Lung (tissue), 11 donors: ENCODE measurements at regions not wholly inside any gene's neighbourhood (a gene's known extent, or its start where the extent isn't known, plus 50 kb on each side); places are given as distances from the start of the nearest gene placed in this dataset.
"Not testable (repeated sequence)": the region's sequence is repeated elsewhere in the genome, so short reads cannot be mapped to it uniquely, and the experiment has no call there.

Source experiments
- ATAC-seq: fragments of 200-7000 bp; cut with Tn5 transposase; one replicate; pipeline ENCODE4 v1.9.1; 2020; ENCODE audit warnings: moderate number of reproducible peaks; ENCODE audit not compliant: insufficient read depth, low FRiP score
- DNase-seq, 3 donors: peaks; one replicate each; pipeline ENCODE4 v3.0.0-alpha.2; 2013 to 2017
- H3K27ac ChIP-seq, 2 donors: one replicate each; pipeline ENCODE4 v1.5.1; 2013; ENCODE audit warnings: mild to moderate bottlenecking in 2 of 2, moderate library complexity in 2 of 2, control low read depth in 1 of 2, inconsistent platforms in 1 of 2, low read depth in 1 of 2, low read length in 1 of 2
- H3K27me3 ChIP-seq, 3 donors: one replicate each; pipeline ENCODE4 v1.5.1; 2013; ENCODE audit warnings: low read length in 2 of 3; ENCODE audit not compliant: control insufficient read depth in 3 of 3, insufficient read depth in 3 of 3
- H3K36me3 ChIP-seq, 4 donors: one replicate each; pipeline ENCODE4 v1.5.1; 2013; ENCODE audit warnings: low read length in 4 of 4, mild to moderate bottlenecking in 1 of 4, moderate library complexity in 1 of 4; ENCODE audit not compliant: control insufficient read depth in 4 of 4, insufficient read depth in 4 of 4
- H3K4me1 ChIP-seq, 5 donors: one replicate each; pipeline ENCODE4 v1.5.1; 2013; ENCODE audit warnings: low read length in 5 of 5, mild to moderate bottlenecking in 2 of 5, moderate library complexity in 1 of 5; ENCODE audit not compliant: control insufficient read depth in 5 of 5, insufficient read depth in 5 of 5
- H3K4me3 ChIP-seq: one replicate; pipeline ENCODE4 v1.5.1; 2013; ENCODE audit warnings: mild to moderate bottlenecking, control low read depth, moderate library complexity
- H3K9ac ChIP-seq, 2 donors: one replicate each; pipeline ENCODE4 v1.5.1; 2013; ENCODE audit warnings: low read length in 2 of 2, control low read depth in 1 of 2; ENCODE audit not compliant: insufficient read depth in 1 of 2
- H3K9me3 ChIP-seq, 4 donors: one replicate each; pipeline ENCODE4 v1.5.1; 2013; ENCODE audit warnings: low read length in 3 of 4, mild to moderate bottlenecking in 1 of 4, moderate library complexity in 1 of 4; ENCODE audit not compliant: control insufficient read depth in 4 of 4, insufficient read depth in 3 of 4
- CTCF ChIP-seq: IDR thresholded peaks from 2 replicates; pipeline ENCODE4 v1.5.1; 2012; ENCODE audit warnings: mild to moderate bottlenecking; ENCODE audit errors: control extremely low read depth, extremely low read depth
- WGBS, 2 donors: extraction: QIAGEN DNeasy Blood & Tissue Kit; methylation state at CpG; one replicate each; pipeline ENCODE4 v1.1.7; 2013; 5-methylcytosine and 5-hydroxymethylcytosine counted together
- donor health status: control.
- donor health status: control.
- donor health status: Bipolar disorder and iron deficiency.
- donor health status: healthy.
- donor health status: DM: yes; HTN: yes; CAD: no.

GRCh38 chr15:19984101-19984500 lies 557.5 kb downstream of the GOLGA6L6 start:
- H3K9ac ChIP-seq: no peak overlapping the region
- 44 to 65% methylated on average over 1 of the region's 1 CpG for WGBS, 2 donors
- ATAC-seq (no peak), DNase-seq (no peak)
- no peaks in the 10 kb centered on the region for H3K36me3 ChIP-seq
- TF ChIP-seq CTCF: no peak
- H3K4me1 ChIP-seq: no peaks in the 10 kb centered on the region
- no peaks in the 10 kb centered on the region for H3K27me3 ChIP-seq
- H3K9me3 ChIP-seq: peaks cover 0 to 9% (median 5%) of the 10 kb centered on the region in 4 donors
- H3K4me3 ChIP-seq: no peak overlapping the region
- no peak overlapping the region for H3K27ac ChIP-seq

- no peaks in the 10 kb centered on the region for H3K27me3 ChIP-seq
- no peaks in the 10 kb centered on the region for H3K4me1 ChIP-seq
- H3K4me3 ChIP-seq: no peak overlapping the region
- ATAC-seq (no peak), DNase-seq (no peak)
- TF ChIP-seq CTCF: no peak
- 72 to 75% methylated on average over 2 of the region's 2 CpGs for WGBS, 2 donors
- no peak overlapping the region for H3K9ac ChIP-seq
- H3K36me3 ChIP-seq: no peaks in the 10 kb centered on the region
- peaks cover 0 to 5% (median 0%) of the 10 kb centered on the region in 4 donors for H3K9me3 ChIP-seq
- H3K27ac ChIP-seq: no peak overlapping the region
Measured at GRCh38 chr15:19974998-19975397, 566.6 kb downstream of the GOLGA6L6 start.

GRCh38 chr15:19973718-19974117 lies 567.9 kb downstream of the GOLGA6L6 start:
- H3K9me3 ChIP-seq: peaks cover 0 to 5% (median 0%) of the 10 kb centered on the region in 4 donors
- no peak for DNase-seq
- no peaks in the 10 kb centered on the region for H3K27me3 ChIP-seq
- H3K27ac ChIP-seq: no peak overlapping the region
- H3K4me3 ChIP-seq: no peak overlapping the region
- TF ChIP-seq CTCF: no peak
- no peak overlapping the region for H3K9ac ChIP-seq
- H3K4me1 ChIP-seq: no peaks in the 10 kb centered on the region
- ATAC-seq: no peak
- WGBS, 2 donors: 20 to 40% methylated on average over 7 of the region's 7 CpGs
- no peaks in the 10 kb centered on the region for H3K36me3 ChIP-seq

- DNase-seq, H3K36me3 ChIP-seq, H3K9me3 ChIP-seq, H3K27ac ChIP-seq, H3K27me3 ChIP-seq, H3K4me1 ChIP-seq, ATAC-seq, H3K4me3 ChIP-seq, H3K9ac ChIP-seq: not testable (repeated sequence)
- 77 to 86% methylated on average over 4 of the region's 4 CpGs for WGBS, 2 donors
Measured at GRCh38 chr15:19972582-19972981, 569.0 kb downstream of the GOLGA6L6 start.

- not testable (repeated sequence) for H3K27ac ChIP-seq, H3K36me3 ChIP-seq, H3K9ac ChIP-seq, H3K27me3 ChIP-seq, H3K9me3 ChIP-seq, DNase-seq, H3K4me3 ChIP-seq, H3K4me1 ChIP-seq, ATAC-seq
Measured at GRCh38 chr15:19965574-19965973, 576.0 kb downstream of the GOLGA6L6 start.

GRCh38 chr15:19964480-19964879 lies 577.1 kb downstream of the GOLGA6L6 start:
- H3K27ac ChIP-seq, ATAC-seq, DNase-seq, H3K4me3 ChIP-seq, H3K9me3 ChIP-seq, H3K27me3 ChIP-seq, H3K9ac ChIP-seq, H3K4me1 ChIP-seq, H3K36me3 ChIP-seq: not testable (repeated sequence)
- 56 to 72% methylated on average over 1 of the region's 1 CpG for WGBS, 2 donors
